ENCODE measurements at regions not wholly inside any gene's neighbourhood (a gene's known extent, or its start where the extent isn't known, plus 50 kb on each side); places are given as distances from the start of the nearest gene placed in this dataset.

GRCh38 chr13:100845128-100845757, 170.6 kb upstream of the TMTC4 start:
- no peak for DNase-seq (ENCODE audit: low read depth)
- H3K4me3 ChIP-seq (ENCODE audit: low read length) = no peak overlapping the region
- no peak for TF ChIP-seq CTCF (IDR thresholded peaks at IDR 0.05; ENCODE audit: insufficient read depth, low read depth, low read length, missing control alignments)

- DNase-seq (ENCODE audit: low read depth) = no peak
- H3K4me3 ChIP-seq (ENCODE audit: low read length) = no peak overlapping the region
- TF ChIP-seq CTCF (IDR thresholded peaks at IDR 0.05; ENCODE audit: insufficient read depth, low read depth, low read length, missing control alignments) = no peak
Measured at GRCh38 chr13:100842136-100842535, 167.5 kb upstream of the TMTC4 start.

GRCh38 chr13:100838387-100838786, 163.8 kb upstream of the TMTC4 start:
- DNase-seq (ENCODE audit: low read depth) = no peak
- no peak overlapping the region for H3K4me3 ChIP-seq (ENCODE audit: low read length)
- TF ChIP-seq CTCF (IDR thresholded peaks at IDR 0.05; ENCODE audit: insufficient read depth, low read depth, low read length, missing control alignments) = no peak

GRCh38 chr13:100837631-100838030, 163.0 kb upstream of the TMTC4 start:
- no peak overlapping the region for H3K4me3 ChIP-seq (ENCODE audit: low read length)
- no peak for TF ChIP-seq CTCF (IDR thresholded peaks at IDR 0.05; ENCODE audit: insufficient read depth, low read depth, low read length, missing control alignments)
- DNase-seq (ENCODE audit: low read depth) = no peak

- TF ChIP-seq CTCF (IDR thresholded peaks at IDR 0.05; ENCODE audit: insufficient read depth, low read depth, low read length, missing control alignments) = no peak
- no peak overlapping the region for H3K4me3 ChIP-seq (ENCODE audit: low read length)
- DNase-seq (ENCODE audit: low read depth) = no peak
Measured at GRCh38 chr13:100836711-100837110, 162.1 kb upstream of the TMTC4 start.

GRCh38 chr13:100835695-100836094, 161.1 kb upstream of the TMTC4 start:
- TF ChIP-seq CTCF (IDR thresholded peaks at IDR 0.05; ENCODE audit: insufficient read depth, low read depth, low read length, missing control alignments) = no peak
- no peak for DNase-seq (ENCODE audit: low read depth)
- H3K4me3 ChIP-seq (ENCODE audit: low read length) = no peak overlapping the region

GRCh38 chr13:100833427-100833826, 158.8 kb upstream of the TMTC4 start:
- no peak overlapping the region for H3K4me3 ChIP-seq (ENCODE audit: low read length)
- DNase-seq (ENCODE audit: low read depth) = no peak
- no peak for TF ChIP-seq CTCF (IDR thresholded peaks at IDR 0.05; ENCODE audit: insufficient read depth, low read depth, low read length, missing control alignments)

All from epithelial cell of esophagus (primary cell).